Body of pancreas (tissue), 4 donors: ENCODE measurements at regions not wholly inside any gene's neighbourhood (a gene's known extent, or its start where the extent isn't known, plus 50 kb on each side); places are given as distances from the start of the nearest gene placed in this dataset.

Experiments
- POLR2A ChIP-seq, 3 donors: fragments of 450-650 bp; IDR thresholded peaks; one replicate each; pipeline ENCODE4 v1.6.1; 2016; ENCODE audit warnings: antibody characterized with exemption in 3 of 3, mild to moderate bottlenecking in 2 of 3
- TF ChIP-seq, protein P1 (sequence below), 7 experiments: fragments of 450-650 bp in 4 of 7; fragments of 200-600 bp in 3 of 7; sonication (generic) in 3 of 7; IDR thresholded peaks; one replicate each; pipeline ENCODE4 v1.5.1; 2016 to 2019; ENCODE audit warnings: antibody characterized with exemption in 7 of 7

DNA sequence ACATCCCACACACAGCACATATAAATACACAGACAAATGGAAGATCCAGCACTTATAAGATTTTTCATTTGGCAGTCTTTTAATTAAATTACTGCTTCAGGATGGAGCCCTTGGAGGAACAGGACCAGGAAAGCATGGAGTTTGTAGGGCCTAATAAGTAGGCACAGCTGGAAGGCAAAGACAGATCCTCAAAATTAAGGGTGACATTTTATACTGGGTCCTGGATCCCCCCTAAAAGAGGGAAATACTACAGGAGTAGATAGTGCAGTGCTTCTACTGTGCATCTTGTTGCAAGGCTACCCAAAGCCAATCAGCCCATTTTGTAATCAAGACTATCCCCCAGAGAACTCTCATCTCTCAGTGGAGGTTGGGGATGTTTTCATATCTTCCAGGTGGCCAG is 1860.7 kb upstream of the PCDH10 start:
- TF ChIP-seq POLR2A (IDR thresholded peaks at IDR 0.05) = no peak
- TF ChIP-seq, protein P1, sequence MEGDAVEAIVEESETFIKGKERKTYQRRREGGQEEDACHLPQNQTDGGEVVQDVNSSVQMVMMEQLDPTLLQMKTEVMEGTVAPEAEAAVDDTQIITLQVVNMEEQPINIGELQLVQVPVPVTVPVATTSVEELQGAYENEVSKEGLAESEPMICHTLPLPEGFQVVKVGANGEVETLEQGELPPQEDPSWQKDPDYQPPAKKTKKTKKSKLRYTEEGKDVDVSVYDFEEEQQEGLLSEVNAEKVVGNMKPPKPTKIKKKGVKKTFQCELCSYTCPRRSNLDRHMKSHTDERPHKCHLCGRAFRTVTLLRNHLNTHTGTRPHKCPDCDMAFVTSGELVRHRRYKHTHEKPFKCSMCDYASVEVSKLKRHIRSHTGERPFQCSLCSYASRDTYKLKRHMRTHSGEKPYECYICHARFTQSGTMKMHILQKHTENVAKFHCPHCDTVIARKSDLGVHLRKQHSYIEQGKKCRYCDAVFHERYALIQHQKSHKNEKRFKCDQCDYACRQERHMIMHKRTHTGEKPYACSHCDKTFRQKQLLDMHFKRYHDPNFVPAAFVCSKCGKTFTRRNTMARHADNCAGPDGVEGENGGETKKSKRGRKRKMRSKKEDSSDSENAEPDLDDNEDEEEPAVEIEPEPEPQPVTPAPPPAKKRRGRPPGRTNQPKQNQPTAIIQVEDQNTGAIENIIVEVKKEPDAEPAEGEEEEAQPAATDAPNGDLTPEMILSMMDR (IDR thresholded peaks at IDR 0.05) = no peak
